ENCODE measurements at regions not wholly inside any gene's neighbourhood (a gene's known extent, or its start where the extent isn't known, plus 50 kb on each side); places are given as distances from the start of the nearest gene placed in this dataset.
"Not testable (repeated sequence)": the region's sequence is repeated elsewhere in the genome, so short reads cannot be mapped to it uniquely, and the experiment has no call there.

- H3K4me3 ChIP-seq, result no peak overlapping the region
- no peaks in the 10 kb centered on the region for H3K9me2 ChIP-seq (replicated peaks; ENCODE audit: insufficient read depth)
- TF ChIP-seq EZH2phosphoT487 (IDR thresholded peaks at IDR 0.05; ENCODE audit: low read depth, severe bottlenecking, unreplicated experiment) (no peak), CTCF (IDR thresholded peaks at IDR 0.05; ENCODE audit: poor library complexity) (no peak), EZH2 (IDR thresholded peaks at IDR 0.05; ENCODE audit: borderline replicate concordance) (no peak)
- no peak for DNase-seq (ENCODE audit: low spot score)
- H4K20me1 ChIP-seq (ENCODE audit: insufficient read depth, poor library complexity, severe bottlenecking), result no peaks in the 10 kb centered on the region
- H3K27ac ChIP-seq, result no peak overlapping the region
- no peaks in the 10 kb centered on the region for H3K36me3 ChIP-seq (replicated peaks; ENCODE audit: insufficient read depth, low read depth)
- no peaks in the 10 kb centered on the region for H3K9me3 ChIP-seq (ENCODE audit: low read depth)
- WGBS (ENCODE audit: low lambda C conversion rate, missing lambda C conversion rate), result 96% methylated on average over 4 of the region's 4 CpGs
- no peak overlapping the region for H2AFZ ChIP-seq
- H3K79me2 ChIP-seq, result peaks cover 38% of the 10 kb centered on the region
- no peaks in the 10 kb centered on the region for H3K4me1 ChIP-seq (ENCODE audit: insufficient read depth)
- H3K4me2 ChIP-seq, result no peak overlapping the region
- no peaks in the 10 kb centered on the region for H3K27me3 ChIP-seq
These were observed 62.2 kb upstream of the RNF38 start for GRCh38 chr9:36462245-36462644.

- Histone ChIP-seq H3K4me1 (ENCODE audit: insufficient read depth) (no peaks in the 10 kb centered on the region), H3K36me3 (replicated peaks; ENCODE audit: insufficient read depth, low read depth) (no peaks in the 10 kb centered on the region), H3K4me3 (no peak overlapping the region), H3K79me2 (peaks cover 39% of the 10 kb centered on the region), H3K9me2 (replicated peaks; ENCODE audit: insufficient read depth) (no peaks in the 10 kb centered on the region), H3K9me3 (ENCODE audit: low read depth) (no peaks in the 10 kb centered on the region), H3K27me3 (no peaks in the 10 kb centered on the region), H3K27ac (no peak overlapping the region), H2AFZ (no peak overlapping the region), H3K4me2 (no peak overlapping the region), H4K20me1 (ENCODE audit: insufficient read depth, poor library complexity, severe bottlenecking) (no peaks in the 10 kb centered on the region)
- TF ChIP-seq CTCF (IDR thresholded peaks at IDR 0.05; ENCODE audit: poor library complexity) (no peak), EZH2 (IDR thresholded peaks at IDR 0.05; ENCODE audit: borderline replicate concordance) (no peak), EZH2phosphoT487 (IDR thresholded peaks at IDR 0.05; ENCODE audit: low read depth, severe bottlenecking, unreplicated experiment) (no peak)
- DNase-seq (ENCODE audit: low spot score), result no peak
These were observed 61.3 kb upstream of the RNF38 start for GRCh38 chr9:36461323-36461722.

DNA sequence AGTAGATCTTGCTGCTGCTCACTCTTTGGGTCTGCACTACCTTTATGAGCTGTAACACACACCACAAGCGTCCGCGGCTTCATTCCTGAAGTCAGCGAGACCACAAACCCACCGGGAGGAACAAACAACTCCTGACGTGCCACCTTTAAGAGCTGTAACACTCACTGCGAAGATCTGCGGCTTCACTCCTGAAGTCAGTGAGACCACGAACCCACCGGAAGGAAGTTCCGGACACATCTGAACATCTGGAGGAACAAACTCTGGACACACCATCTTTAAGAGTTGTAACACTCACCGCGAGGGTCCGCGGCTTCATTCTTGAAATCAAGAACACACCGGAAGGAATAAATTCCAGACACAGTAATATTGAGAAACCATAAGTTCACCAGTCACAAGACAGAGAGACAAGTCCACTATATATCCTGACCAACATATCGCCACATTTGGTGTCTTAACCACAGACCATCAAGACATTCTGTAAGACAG is 58.4 kb upstream of the RNF38 start:
- H3K79me2 ChIP-seq, result peaks cover 46% of the 10 kb centered on the region

DNA sequence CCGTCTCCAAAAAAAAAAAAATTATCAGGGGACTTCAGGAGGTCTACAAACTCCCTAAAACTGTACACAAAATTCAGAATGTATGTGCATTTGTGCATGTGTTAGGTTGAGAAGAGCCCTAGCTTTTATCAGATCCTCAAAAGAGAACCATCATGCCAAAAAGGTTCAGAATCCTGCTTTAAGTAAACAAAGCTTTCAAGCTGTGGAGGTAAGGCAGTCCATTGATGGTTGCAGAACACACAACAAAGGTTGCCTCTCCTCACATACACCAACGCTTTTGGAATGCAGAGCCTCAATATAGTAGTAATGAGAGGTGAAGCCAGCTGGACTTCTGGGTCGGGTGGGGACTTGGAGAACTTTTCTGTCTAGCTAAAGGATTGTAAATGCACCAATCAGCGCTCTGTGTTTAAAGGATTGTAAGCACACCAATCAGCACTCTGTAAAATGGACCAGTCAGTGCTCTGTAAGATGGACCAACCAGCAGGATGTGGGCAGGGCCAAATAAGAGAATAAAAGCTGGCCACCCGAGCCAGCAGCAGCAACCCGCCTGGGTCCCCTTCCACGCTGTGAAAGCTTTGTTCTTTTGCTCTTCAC is 57.9 kb upstream of the RNF38 start:
- Histone ChIP-seq H3K36me3 (replicated peaks; ENCODE audit: insufficient read depth, low read depth) (no peaks in the 10 kb centered on the region), H3K9me3 (ENCODE audit: low read depth) (no peaks in the 10 kb centered on the region), H3K4me1 (ENCODE audit: insufficient read depth) (no peaks in the 10 kb centered on the region), H3K27ac (no peak overlapping the region), H3K9me2 (replicated peaks; ENCODE audit: insufficient read depth) (no peaks in the 10 kb centered on the region), H2AFZ (no peak overlapping the region), H4K20me1 (ENCODE audit: insufficient read depth, poor library complexity, severe bottlenecking) (peaks cover 6% of the 10 kb centered on the region), H3K4me2 (no peak overlapping the region), H3K4me3 (no peak overlapping the region), H3K27me3 (no peaks in the 10 kb centered on the region), H3K79me2 (peaks cover 48% of the 10 kb centered on the region)
- 86% methylated on average over 7 of the region's 7 CpGs for WGBS (ENCODE audit: low lambda C conversion rate, missing lambda C conversion rate)
- no peak for TF ChIP-seq EZH2phosphoT487 (IDR thresholded peaks at IDR 0.05; ENCODE audit: low read depth, severe bottlenecking, unreplicated experiment)
- no peak for TF ChIP-seq EZH2 (IDR thresholded peaks at IDR 0.05; ENCODE audit: borderline replicate concordance)
- TF ChIP-seq CTCF (IDR thresholded peaks at IDR 0.05; ENCODE audit: poor library complexity), result no peak
- no peak for DNase-seq (ENCODE audit: low spot score)

More for the DNA sequence above, 58.4 kb upstream of the RNF38 start:
- H3K36me3 ChIP-seq (replicated peaks; ENCODE audit: insufficient read depth, low read depth); H4K20me1 ChIP-seq (ENCODE audit: insufficient read depth, poor library complexity, severe bottlenecking); H2AFZ ChIP-seq; H3K4me1 ChIP-seq (ENCODE audit: insufficient read depth); H3K9me3 ChIP-seq (ENCODE audit: low read depth); H3K4me3 ChIP-seq; H3K27me3 ChIP-seq; H3K4me2 ChIP-seq; H3K9me2 ChIP-seq (replicated peaks; ENCODE audit: insufficient read depth); H3K27ac ChIP-seq; DNase-seq (ENCODE audit: low spot score): not testable (repeated sequence)
- 97% methylated on average over 17 of the region's 17 CpGs for WGBS (ENCODE audit: low lambda C conversion rate, missing lambda C conversion rate)
